ENCODE measurements at regions not wholly inside any gene's neighbourhood (a gene's known extent, or its start where the extent isn't known, plus 50 kb on each side); places are given as distances from the start of the nearest gene placed in this dataset.

- no peaks in the 10 kb centered on the region for H3K4me1 Mint-ChIP-seq (ENCODE audit: low read depth, unreplicated experiment)
Observed at GRCh38 chr5:124383693-124384092, 362.7 kb downstream of the ZNF608 start.

GRCh38 chr5:124377386-124377785 is 369.1 kb downstream of the ZNF608 start:
- no peak overlapping the region for H3K27ac Mint-ChIP-seq (ENCODE audit: unreplicated experiment)

More at GRCh38 chr5:124383693-124384092, 362.7 kb downstream of the ZNF608 start:
- Mint-ChIP-seq H3K4me3 (ENCODE audit: low read depth, unreplicated experiment) (no peak overlapping the region), H3K27me3 (ENCODE audit: unreplicated experiment) (no peaks in the 10 kb centered on the region), H3K27ac (ENCODE audit: unreplicated experiment) (no peak overlapping the region), H3K36me3 (ENCODE audit: insufficient read depth, unreplicated experiment) (no peaks in the 10 kb centered on the region), H3K9me3 (ENCODE audit: low read depth, unreplicated experiment) (peaks cover 13% of the 10 kb centered on the region)
- intact Hi-C loops (cut with micrococcal nuclease; ENCODE audit: unreplicated experiment): no loop called here
- CTCF ChIA-PET: no interaction called here
- TF ChIP-seq CTCF (IDR thresholded peaks at IDR 0.05; ENCODE audit: unreplicated experiment): no peak
- DNase-seq: no peak
- no TSS peak for BruUV-seq (replicated peaks)

GRCh38 chr5:124373883-124374282 is 372.6 kb downstream of the ZNF608 start:
- intact Hi-C loops (cut with micrococcal nuclease; ENCODE audit: unreplicated experiment): no loop called here
- no peaks in the 10 kb centered on the region for H3K4me1 Mint-ChIP-seq (ENCODE audit: low read depth, unreplicated experiment)

More at GRCh38 chr5:124377386-124377785, 369.1 kb downstream of the ZNF608 start:
- Mint-ChIP-seq H3K4me3 (ENCODE audit: low read depth, unreplicated experiment) (no peak overlapping the region), H3K9me3 (ENCODE audit: low read depth, unreplicated experiment) (peaks cover 6% of the 10 kb centered on the region), H3K4me1 (ENCODE audit: low read depth, unreplicated experiment) (no peaks in the 10 kb centered on the region), H3K36me3 (ENCODE audit: insufficient read depth, unreplicated experiment) (no peaks in the 10 kb centered on the region), H3K27me3 (ENCODE audit: unreplicated experiment) (no peaks in the 10 kb centered on the region)
- BruUV-seq (replicated peaks): no TSS peak
- CTCF ChIA-PET: no interaction called here
- DNase-seq: no peak
- no peak for TF ChIP-seq CTCF (IDR thresholded peaks at IDR 0.05; ENCODE audit: unreplicated experiment)
- intact Hi-C loops (cut with micrococcal nuclease; ENCODE audit: unreplicated experiment): no loop called here

GRCh38 chr5:124372457-124372856 is 374.0 kb downstream of the ZNF608 start:
- H3K27ac Mint-ChIP-seq (ENCODE audit: unreplicated experiment): no peak overlapping the region
- H3K4me1 Mint-ChIP-seq (ENCODE audit: low read depth, unreplicated experiment): no peaks in the 10 kb centered on the region
- CTCF ChIA-PET: no interaction called here
- DNase-seq: no peak
- TF ChIP-seq CTCF (IDR thresholded peaks at IDR 0.05; ENCODE audit: unreplicated experiment): no peak
- intact Hi-C loops (cut with micrococcal nuclease; ENCODE audit: unreplicated experiment): no loop called here
- no TSS peak for BruUV-seq (replicated peaks)
- no peaks in the 10 kb centered on the region for H3K36me3 Mint-ChIP-seq (ENCODE audit: insufficient read depth, unreplicated experiment)
- H3K9me3 Mint-ChIP-seq (ENCODE audit: low read depth, unreplicated experiment): peaks cover 3% of the 10 kb centered on the region
- H3K27me3 Mint-ChIP-seq (ENCODE audit: unreplicated experiment): no peaks in the 10 kb centered on the region
- H3K4me3 Mint-ChIP-seq (ENCODE audit: low read depth, unreplicated experiment): no peak overlapping the region

More at GRCh38 chr5:124373883-124374282, 372.6 kb downstream of the ZNF608 start:
- H3K9me3 Mint-ChIP-seq (ENCODE audit: low read depth, unreplicated experiment): peaks cover 1% of the 10 kb centered on the region
- DNase-seq: no peak
- TF ChIP-seq CTCF (IDR thresholded peaks at IDR 0.05; ENCODE audit: unreplicated experiment): no peak
- CTCF ChIA-PET: interaction anchor here (0.7 kb wide), 1 partner anchor 1694 kb away, joined by 3 read pairs; no protein-coding TSS in a partner anchor
- H3K27ac Mint-ChIP-seq (ENCODE audit: unreplicated experiment): no peak overlapping the region
- no peaks in the 10 kb centered on the region for H3K36me3 Mint-ChIP-seq (ENCODE audit: insufficient read depth, unreplicated experiment)
- H3K27me3 Mint-ChIP-seq (ENCODE audit: unreplicated experiment): no peaks in the 10 kb centered on the region
- BruUV-seq (replicated peaks): no TSS peak
- no peak overlapping the region for H3K4me3 Mint-ChIP-seq (ENCODE audit: low read depth, unreplicated experiment)
